ENCODE measurements at regions not wholly inside any gene's neighbourhood (a gene's known extent, or its start where the extent isn't known, plus 50 kb on each side); places are given as distances from the start of the nearest gene placed in this dataset.
"Not testable (repeated sequence)": the region's sequence is repeated elsewhere in the genome, so short reads cannot be mapped to it uniquely, and the experiment has no call there.

DNA sequence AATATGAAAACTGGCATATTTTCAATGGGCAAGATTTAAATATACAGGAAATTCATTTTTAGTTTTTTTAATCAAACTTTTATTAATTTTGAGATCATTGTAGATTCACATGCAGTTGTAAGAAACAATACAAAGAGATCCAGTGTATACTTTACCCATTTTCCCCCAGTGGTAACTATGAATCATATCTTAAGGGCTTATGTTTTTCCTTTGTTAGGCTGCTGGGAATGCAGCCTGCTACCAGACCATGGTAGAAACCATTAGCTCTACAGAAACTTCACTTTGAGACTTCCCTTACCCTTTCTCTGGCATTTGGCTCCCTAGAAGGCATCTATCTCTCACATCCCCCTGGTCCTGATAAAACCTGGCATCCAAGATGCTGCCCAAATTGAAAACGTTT, 147.6 kb upstream of the EOLA2 start:
- TF ChIP-seq, protein P1, sequence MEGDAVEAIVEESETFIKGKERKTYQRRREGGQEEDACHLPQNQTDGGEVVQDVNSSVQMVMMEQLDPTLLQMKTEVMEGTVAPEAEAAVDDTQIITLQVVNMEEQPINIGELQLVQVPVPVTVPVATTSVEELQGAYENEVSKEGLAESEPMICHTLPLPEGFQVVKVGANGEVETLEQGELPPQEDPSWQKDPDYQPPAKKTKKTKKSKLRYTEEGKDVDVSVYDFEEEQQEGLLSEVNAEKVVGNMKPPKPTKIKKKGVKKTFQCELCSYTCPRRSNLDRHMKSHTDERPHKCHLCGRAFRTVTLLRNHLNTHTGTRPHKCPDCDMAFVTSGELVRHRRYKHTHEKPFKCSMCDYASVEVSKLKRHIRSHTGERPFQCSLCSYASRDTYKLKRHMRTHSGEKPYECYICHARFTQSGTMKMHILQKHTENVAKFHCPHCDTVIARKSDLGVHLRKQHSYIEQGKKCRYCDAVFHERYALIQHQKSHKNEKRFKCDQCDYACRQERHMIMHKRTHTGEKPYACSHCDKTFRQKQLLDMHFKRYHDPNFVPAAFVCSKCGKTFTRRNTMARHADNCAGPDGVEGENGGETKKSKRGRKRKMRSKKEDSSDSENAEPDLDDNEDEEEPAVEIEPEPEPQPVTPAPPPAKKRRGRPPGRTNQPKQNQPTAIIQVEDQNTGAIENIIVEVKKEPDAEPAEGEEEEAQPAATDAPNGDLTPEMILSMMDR (IDR thresholded peaks at IDR 0.05; ENCODE audit: control insufficient read depth, extremely low read depth, insufficient read depth), result no peak
- H3K4me3 ChIP-seq (ENCODE audit: low read depth, low read length), result no peak overlapping the region
- no peak for DNase-seq (ENCODE audit: low read depth)

DNA sequence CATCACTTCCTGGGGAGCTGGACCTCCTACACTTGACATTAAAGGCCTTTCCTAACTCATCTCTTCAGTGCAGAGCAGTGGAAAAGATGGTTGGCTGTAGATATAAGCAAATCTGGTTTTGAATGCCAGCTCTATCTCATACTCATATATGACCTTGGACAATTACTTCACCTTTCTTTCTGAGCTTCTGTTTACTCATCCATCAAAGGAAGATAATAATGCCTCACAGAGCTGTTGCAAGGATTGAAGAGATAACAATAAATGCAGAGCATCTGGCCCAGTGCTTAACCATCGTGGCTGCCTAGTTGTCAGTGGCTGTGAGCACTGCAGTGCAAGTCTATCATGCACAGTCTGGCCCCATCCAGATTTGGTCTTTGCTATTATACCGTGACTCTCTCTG, 148.1 kb upstream of the EOLA2 start:
- TF ChIP-seq, protein P1 (IDR thresholded peaks at IDR 0.05; ENCODE audit: control insufficient read depth, extremely low read depth, insufficient read depth), result no peak
- DNase-seq (ENCODE audit: low read depth), result no peak

DNA sequence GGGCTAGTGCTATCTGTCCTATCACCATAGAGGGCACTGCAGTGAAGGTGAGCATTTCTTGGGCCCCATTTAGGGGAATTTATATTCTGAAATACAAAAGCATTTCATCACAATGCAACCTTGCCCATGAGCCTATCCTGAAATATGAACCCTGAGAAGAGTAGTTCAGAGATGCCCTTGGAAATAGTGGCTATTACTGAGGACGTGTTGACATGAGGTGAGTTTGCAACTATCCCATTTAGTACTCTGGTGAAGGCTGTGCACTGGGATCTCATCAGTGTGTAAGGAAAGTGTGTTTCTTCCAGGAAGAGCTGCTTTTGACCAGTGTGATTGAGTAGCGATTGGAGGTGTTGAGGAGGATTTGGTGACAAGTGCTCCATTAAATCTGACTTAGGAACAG, 149.3 kb upstream of the EOLA2 start:
- no peak overlapping the region for H3K4me3 ChIP-seq (ENCODE audit: low read depth, low read length)
- TF ChIP-seq, protein P1 (IDR thresholded peaks at IDR 0.05; ENCODE audit: control insufficient read depth, extremely low read depth, insufficient read depth), result no peak
- no peak for DNase-seq (ENCODE audit: low read depth)

More for the DNA sequence above, 148.1 kb upstream of the EOLA2 start:
- no peak overlapping the region for H3K4me3 ChIP-seq (ENCODE audit: low read depth, low read length)

DNA sequence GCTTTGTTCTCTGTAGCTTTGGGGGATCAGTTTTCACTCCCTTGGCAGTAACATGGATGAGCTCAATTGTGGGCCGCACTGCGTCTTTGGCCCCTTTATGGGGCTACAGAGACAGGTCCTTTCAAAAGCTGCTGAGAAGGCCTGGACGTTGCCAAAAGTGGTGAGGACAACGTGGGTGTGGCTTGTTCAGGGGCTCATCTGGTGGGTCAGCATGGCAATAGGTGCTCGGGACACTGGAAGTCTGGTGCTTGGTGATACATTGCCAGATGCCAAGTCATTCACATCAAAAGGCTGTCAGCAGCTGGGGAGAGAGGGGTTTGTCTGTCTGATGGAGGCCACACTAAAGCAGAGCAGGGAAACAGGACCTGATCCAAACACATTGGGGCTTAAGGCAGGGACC, 149.8 kb upstream of the EOLA2 start:
- TF ChIP-seq, protein P1 (IDR thresholded peaks at IDR 0.05; ENCODE audit: control insufficient read depth, extremely low read depth, insufficient read depth), result no peak
- H3K4me3 ChIP-seq (ENCODE audit: low read depth, low read length), result no peak overlapping the region
- no peak for DNase-seq (ENCODE audit: low read depth)

DNA sequence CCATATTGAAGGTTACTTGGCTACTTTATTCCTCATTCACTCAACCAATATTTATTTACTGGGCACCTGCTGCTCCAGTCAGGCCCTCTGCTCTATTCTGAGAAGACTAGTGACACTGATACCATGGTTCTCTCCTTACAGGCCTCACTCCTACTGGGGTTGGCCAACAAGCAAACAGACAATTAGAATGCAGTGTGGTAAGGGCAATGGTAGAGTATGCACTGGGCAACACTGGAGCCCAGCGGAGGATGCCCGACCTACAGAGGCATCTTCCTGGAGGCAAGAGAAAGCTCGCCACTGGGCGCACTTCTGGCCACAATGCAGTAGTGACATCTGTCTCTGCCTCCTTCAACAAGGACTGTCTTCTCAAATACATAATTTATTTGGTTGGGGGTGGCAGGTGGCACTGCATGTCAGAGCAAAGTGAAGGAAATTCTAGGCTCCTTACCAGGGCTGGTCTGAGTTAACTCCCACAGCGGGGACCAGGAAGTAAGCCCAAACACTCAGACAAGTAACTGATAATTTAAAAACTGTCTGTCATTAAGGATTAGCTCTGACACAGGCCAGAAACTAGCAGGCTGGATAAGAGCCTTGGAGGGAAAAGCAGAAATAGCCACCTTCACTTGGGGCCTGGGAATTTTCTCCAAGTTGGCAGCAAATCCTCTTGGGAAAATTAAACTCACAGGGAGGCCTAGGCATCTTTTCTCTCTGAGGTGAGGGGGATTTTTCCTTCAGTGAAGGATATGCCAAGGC, 150.7 kb upstream of the EOLA2 start:
- H3K4me3 ChIP-seq (ENCODE audit: low read depth, low read length), result no peak overlapping the region
- TF ChIP-seq, protein P1 (IDR thresholded peaks at IDR 0.05; ENCODE audit: control insufficient read depth, extremely low read depth, insufficient read depth), result no peak
- no peak for DNase-seq (ENCODE audit: low read depth)

DNA sequence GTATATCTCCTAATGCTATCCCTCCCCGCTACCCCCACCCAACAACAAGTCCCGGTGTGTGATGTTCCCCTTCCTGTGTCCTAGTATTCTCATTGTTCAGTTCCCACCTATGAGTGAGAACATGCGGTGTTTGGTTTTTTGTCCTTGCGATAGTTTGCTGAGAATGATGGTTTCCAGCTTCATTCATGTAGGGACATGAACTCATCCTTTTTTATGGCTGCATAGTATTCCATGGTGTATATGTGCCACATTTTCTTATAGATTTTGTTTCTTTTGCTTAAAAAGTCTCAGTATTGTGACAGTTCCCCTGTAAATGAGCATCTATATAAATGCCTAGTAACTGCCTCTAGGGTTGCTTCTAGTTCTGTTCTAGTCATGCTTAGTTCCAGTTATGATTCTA, 153.0 kb upstream of the EOLA2 start:
- not testable (repeated sequence) for DNase-seq (ENCODE audit: low read depth); H3K4me3 ChIP-seq (ENCODE audit: low read depth, low read length)

DNA sequence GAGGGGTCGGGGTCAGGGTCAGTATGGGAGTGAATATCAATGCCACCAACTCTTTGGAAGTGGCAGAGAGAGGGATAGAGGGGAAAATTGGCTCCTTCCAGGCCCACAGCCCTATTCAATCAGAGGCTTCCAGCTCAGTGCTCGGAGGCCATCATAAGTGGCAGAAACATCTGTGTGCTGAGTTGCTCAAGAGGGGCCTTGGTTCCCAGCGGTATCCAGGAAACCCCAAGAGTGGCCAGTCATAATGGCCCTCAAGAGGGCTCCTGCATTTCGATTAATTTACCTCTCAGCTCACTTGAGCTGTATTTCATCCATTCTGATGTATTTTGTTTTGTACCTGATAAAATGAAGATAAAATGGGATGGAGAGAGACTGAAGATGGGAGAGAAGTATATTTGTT, 154.3 kb upstream of the EOLA2 start:
- TF ChIP-seq, protein P1 (IDR thresholded peaks at IDR 0.05; ENCODE audit: control insufficient read depth, extremely low read depth, insufficient read depth), result no peak
- no peak overlapping the region for H3K4me3 ChIP-seq (ENCODE audit: low read depth, low read length)
- DNase-seq (ENCODE audit: low read depth), result no peak

Data from LNCaP clone FGC (cell line).